Gastroesophageal sphincter (tissue), 4 donors: ENCODE measurements at regions not wholly inside any gene's neighbourhood (a gene's known extent, or its start where the extent isn't known, plus 50 kb on each side); places are given as distances from the start of the nearest gene placed in this dataset.

Experiments
- ATAC-seq: fragments of 150-250 bp; one replicate; pipeline ENCODE4 v1.9.1; 2016; ENCODE audit warnings: mild to moderate bottlenecking, moderate library complexity
- H3K27ac ChIP-seq, 4 donors: fragments of 200-600 bp; sonication (generic) in 3 of 4; 1 replicate in 3 of 4; 2 replicates in 1 of 4; pipeline ENCODE4 v1.5.1; 2016 to 2019
- H3K27me3 ChIP-seq: fragments of 200-600 bp; sonication (generic); one replicate; pipeline ENCODE4 v1.5.1; 2019
- H3K36me3 ChIP-seq, 2 donors: fragments of 200-600 bp; sonication (generic); one replicate each; pipeline ENCODE4 v1.5.1; 2019; ENCODE audit warnings: control low read depth in 1 of 2
- H3K4me1 ChIP-seq, 3 donors: fragments of 200-600 bp; sonication (generic); 1 replicate in 2 of 3; 2 replicates in 1 of 3; pipeline ENCODE4 v1.5.1; 2016 to 2019; ENCODE audit warnings: control low read depth in 2 of 3
- H3K4me3 ChIP-seq, 2 donors: fragments of 200-600 bp; sonication (generic); one replicate each; pipeline ENCODE4 v1.5.1; 2019; ENCODE audit warnings: mild to moderate bottlenecking in 1 of 2, moderate library complexity in 1 of 2
- H3K9me3 ChIP-seq, 3 donors: fragments of 200-600 bp; sonication (generic); one replicate each; pipeline ENCODE4 v1.5.1; 2017 to 2019; ENCODE audit warnings: control low read depth in 2 of 3
- CTCF ChIP-seq, 4 experiments: fragments of 200-600 bp in 2 of 4; fragments of 450-650 bp in 2 of 4; sonication (generic) in 1 of 4; IDR thresholded peaks; one replicate each; pipeline ENCODE4 v1.5.1; 2017 to 2019; ENCODE audit warnings: antibody characterized with exemption in 4 of 4, mild to moderate bottlenecking in 2 of 4, moderate library complexity in 2 of 4
- EP300 ChIP-seq: sonication (generic); formaldehyde crosslinking; IDR thresholded peaks from one replicate; pipeline ENCODE4 v1.6.1; 2017; ENCODE audit warnings: antibody characterized with exemption, mild to moderate bottlenecking
- POLR2A ChIP-seq, 2 donors: fragments of 450-650 bp; IDR thresholded peaks; one replicate each; pipeline ENCODE4 v1.6.1; 2017; ENCODE audit warnings: antibody characterized with exemption in 2 of 2, mild to moderate bottlenecking in 2 of 2, moderate library complexity in 1 of 2
- POLR2AphosphoS5 ChIP-seq: sonication (generic); formaldehyde crosslinking; IDR thresholded peaks from one replicate; pipeline ENCODE4 v1.6.1; 2017; ENCODE audit warnings: antibody characterized with exemption
- WGBS, 2 donors: methylation state at CpG; one replicate each; pipeline ENCODE4 v1.1.5; 2018; ENCODE audit warnings: low coverage in 1 of 2; 5-methylcytosine and 5-hydroxymethylcytosine counted together

GRCh38 chr4:92074839-92075238 is 228.9 kb upstream of the GRID2 start:
- no peak for ATAC-seq
- Histone ChIP-seq H3K9me3 (peaks cover 0 to 12% (median 0%) of the 10 kb centered on the region in 3 donors), H3K4me3 (no peak overlapping the region), H3K27me3 (no peaks in the 10 kb centered on the region), H3K4me1 (no peaks in the 10 kb centered on the region), H3K27ac (no peak overlapping the region), H3K36me3 (no peaks in the 10 kb centered on the region)
- TF ChIP-seq EP300 (no peak), POLR2A (IDR thresholded peaks at IDR 0.05) (no peak), CTCF (IDR thresholded peaks at IDR 0.05) (no peak), POLR2AphosphoS5 (no peak)

GRCh38 chr4:92090887-92091286 is 212.9 kb upstream of the GRID2 start:
- Histone ChIP-seq H3K9me3 (no peaks in the 10 kb centered on the region), H3K27ac (no peak overlapping the region), H3K4me3 (no peak overlapping the region), H3K36me3 (no peaks in the 10 kb centered on the region), H3K27me3 (no peaks in the 10 kb centered on the region), H3K4me1 (no peaks in the 10 kb centered on the region)
- TF ChIP-seq EP300, result no peak
- TF ChIP-seq POLR2AphosphoS5, result no peak
- WGBS, 2 donors, result 93 to 95% methylated on average over 5 of the region's 7 CpGs
- no peak for ATAC-seq

DNA sequence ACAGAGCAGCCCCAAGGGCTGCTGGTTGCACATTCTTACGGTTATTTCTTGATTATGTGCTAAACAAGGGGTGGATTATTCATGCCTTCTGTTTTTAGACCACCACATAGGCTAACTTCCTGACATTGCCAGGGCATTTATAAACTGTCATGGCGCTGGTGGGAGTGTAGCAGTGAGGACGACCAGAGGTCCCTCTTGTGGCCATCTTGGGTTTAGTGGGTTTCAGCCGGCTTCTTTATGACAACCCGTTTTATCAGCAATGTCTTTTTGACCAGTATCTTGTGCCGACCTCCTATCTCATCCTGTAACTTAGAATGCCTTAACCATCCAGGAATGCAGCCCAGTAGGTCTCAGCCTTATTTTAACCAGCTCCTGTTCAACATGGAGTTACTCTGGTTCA is 212.4 kb upstream of the GRID2 start:
- Histone ChIP-seq H3K27me3 (no peaks in the 10 kb centered on the region), H3K36me3 (no peaks in the 10 kb centered on the region), H3K27ac (no peak overlapping the region), H3K9me3 (no peaks in the 10 kb centered on the region), H3K4me3 (no peak overlapping the region), H3K4me1 (no peaks in the 10 kb centered on the region)
- WGBS, 2 donors, result 76 to 82% methylated on average over 6 of the region's 6 CpGs
- TF ChIP-seq EP300 (no peak), CTCF (IDR thresholded peaks at IDR 0.05) (no peak), POLR2A (IDR thresholded peaks at IDR 0.05) (no peak)
- ATAC-seq, result no peak

DNA sequence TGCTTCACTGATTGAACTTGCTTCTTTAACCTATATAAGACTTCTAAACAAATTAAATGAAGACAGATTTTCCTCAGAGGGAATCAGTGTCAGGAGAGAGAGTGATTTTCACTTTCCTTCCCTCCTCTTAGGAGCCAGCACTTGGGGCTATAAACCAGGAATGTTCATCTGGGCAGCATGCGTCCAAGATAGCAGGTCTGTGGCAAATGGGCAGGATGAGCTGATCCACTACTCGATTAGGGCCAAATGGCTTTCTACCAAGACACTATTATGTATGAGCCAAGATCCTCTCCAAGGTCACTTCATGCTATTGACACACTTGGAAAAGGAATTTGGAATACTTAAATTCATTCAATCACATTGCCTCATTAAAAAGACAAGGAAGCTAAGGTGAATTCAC is 203.9 kb upstream of the GRID2 start:
- H3K36me3 ChIP-seq, result no peaks in the 10 kb centered on the region
- no peaks in the 10 kb centered on the region for H3K4me1 ChIP-seq
- no peaks in the 10 kb centered on the region for H3K27me3 ChIP-seq
- H3K9me3 ChIP-seq, result no peaks in the 10 kb centered on the region
- WGBS, 2 donors, result 25 to 30% methylated on average over 2 of the region's 2 CpGs
- ATAC-seq, result no peak
- TF ChIP-seq POLR2AphosphoS5 (no peak), EP300 (no peak), POLR2A (IDR thresholded peaks at IDR 0.05) (no peak), CTCF (IDR thresholded peaks at IDR 0.05) (no peak)
- no peak overlapping the region for H3K27ac ChIP-seq
- H3K4me3 ChIP-seq, result no peak overlapping the region

DNA sequence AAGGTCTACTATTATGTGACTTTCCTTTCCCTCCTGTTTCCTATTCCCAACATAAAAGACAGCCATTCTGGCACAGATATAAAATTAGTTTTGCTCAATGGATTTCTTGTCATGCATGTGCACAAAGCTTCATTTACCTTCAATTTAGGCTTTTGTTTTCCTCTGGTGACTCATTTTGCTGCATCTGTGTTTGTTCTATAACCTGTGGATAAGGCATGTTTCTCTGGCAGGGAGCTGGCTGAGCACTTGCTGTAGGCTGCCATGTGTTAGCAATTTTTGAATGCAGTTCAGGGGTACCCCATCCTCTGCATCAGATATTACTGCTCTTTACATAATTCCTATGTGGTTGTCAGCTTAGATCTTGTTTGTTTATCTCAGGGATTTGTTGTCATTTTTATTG is 202.8 kb upstream of the GRID2 start:
- no peak for TF ChIP-seq POLR2A (IDR thresholded peaks at IDR 0.05)
- no peak for TF ChIP-seq CTCF (IDR thresholded peaks at IDR 0.05)
- ATAC-seq, result no peak
- Histone ChIP-seq H3K4me3 (no peak overlapping the region), H3K36me3 (no peaks in the 10 kb centered on the region), H3K27ac (no peak overlapping the region), H3K27me3 (no peaks in the 10 kb centered on the region), H3K9me3 (no peaks in the 10 kb centered on the region), H3K4me1 (no peaks in the 10 kb centered on the region)

GRCh38 chr4:92101737-92102172 is 202.0 kb upstream of the GRID2 start:
- H3K4me1 ChIP-seq, result no peaks in the 10 kb centered on the region
- ATAC-seq, result peak; percentile 55

More at GRCh38 chr4:92101737-92102172, 202.0 kb upstream of the GRID2 start:
- H3K36me3 ChIP-seq, result no peaks in the 10 kb centered on the region
- H3K27ac ChIP-seq, result no peak overlapping the region
- TF ChIP-seq CTCF (IDR thresholded peaks at IDR 0.05) (no peak), POLR2A (IDR thresholded peaks at IDR 0.05) (no peak), POLR2AphosphoS5 (no peak), EP300 (no peak)
- H3K4me3 ChIP-seq, result no peak overlapping the region
- no peaks in the 10 kb centered on the region for H3K9me3 ChIP-seq
- H3K27me3 ChIP-seq, result no peaks in the 10 kb centered on the region
